HG02678 (cell line): ENCODE measurements at regions not wholly inside any gene's neighbourhood (a gene's known extent, or its start where the extent isn't known, plus 50 kb on each side); places are given as distances from the start of the nearest gene placed in this dataset.
A peak's percentile ranks its signal among the peaks of the same experiment; 100 is the strongest.
"Not testable (repeated sequence)": the region's sequence is repeated elsewhere in the genome, so short reads cannot be mapped to it uniquely, and the experiment has no call there.

ENCODE experiments used
- ATAC-seq: cut with Tn5 transposase; IDR thresholded peaks from one replicate; pipeline ENCODE4 v1.9.1; 2021; ENCODE audit warnings: mild to moderate bottlenecking, moderate library complexity; ENCODE audit not compliant: unreplicated experiment

DNA sequence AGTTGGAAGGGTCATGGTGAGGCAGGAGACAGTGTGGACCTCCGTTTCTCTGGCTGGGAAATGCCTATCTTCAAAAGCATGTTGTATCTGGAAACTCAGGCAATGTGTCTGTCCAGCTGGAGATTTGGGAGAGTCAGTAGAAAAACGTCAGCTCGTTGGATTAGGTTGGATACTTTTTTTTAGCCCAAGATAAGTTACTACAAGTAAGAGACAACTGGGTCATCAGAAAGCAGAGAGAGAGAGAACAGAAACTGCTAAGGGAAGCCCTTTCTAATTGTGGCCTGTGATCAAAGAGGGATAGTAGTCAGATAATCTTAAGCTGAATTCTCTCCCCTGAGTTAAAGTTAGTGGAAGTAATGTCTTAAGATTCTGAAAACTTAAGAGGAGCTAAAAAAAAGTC is 78.9 kb upstream of the ZNF280D start:
- no peak for ATAC-seq

DNA sequence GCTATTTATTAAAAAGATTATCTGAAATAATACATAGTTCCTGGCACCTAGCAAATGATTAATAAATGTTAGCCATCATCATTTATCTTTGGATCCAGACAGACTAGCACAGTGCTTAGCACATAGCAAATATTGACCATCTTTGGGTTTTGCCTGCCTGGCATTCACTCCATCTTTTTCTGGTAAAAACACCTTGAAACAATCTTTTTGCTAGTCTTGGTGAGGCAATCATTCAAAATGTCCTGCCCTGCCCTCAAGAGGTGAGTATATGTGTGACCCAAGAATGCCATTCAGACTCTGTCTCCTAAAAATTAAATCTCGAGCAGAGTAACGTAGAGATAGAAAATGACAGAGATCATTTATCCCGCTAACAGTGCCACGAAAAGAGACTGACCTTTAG is 78.3 kb upstream of the ZNF280D start:
- no peak for ATAC-seq

DNA sequence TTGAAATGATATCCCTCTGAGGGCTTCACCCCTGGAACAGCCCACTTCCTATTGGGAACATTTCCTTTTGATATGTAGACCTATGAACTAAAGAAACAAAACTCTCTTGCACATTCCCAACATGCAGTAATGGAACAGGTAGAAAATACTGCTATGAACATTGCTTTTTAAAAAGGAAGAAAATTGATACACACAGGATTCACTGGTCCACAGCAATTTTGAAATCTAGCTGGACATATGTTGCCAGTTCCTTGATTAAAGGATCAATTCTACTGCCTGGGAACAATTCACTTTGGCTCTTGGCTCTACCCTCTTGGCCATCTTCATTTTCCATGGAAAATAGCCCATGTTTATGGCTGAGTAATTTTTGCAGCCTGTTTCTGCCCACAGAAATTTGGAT is 74.9 kb upstream of the ZNF280D start:
- ATAC-seq = no peak

DNA sequence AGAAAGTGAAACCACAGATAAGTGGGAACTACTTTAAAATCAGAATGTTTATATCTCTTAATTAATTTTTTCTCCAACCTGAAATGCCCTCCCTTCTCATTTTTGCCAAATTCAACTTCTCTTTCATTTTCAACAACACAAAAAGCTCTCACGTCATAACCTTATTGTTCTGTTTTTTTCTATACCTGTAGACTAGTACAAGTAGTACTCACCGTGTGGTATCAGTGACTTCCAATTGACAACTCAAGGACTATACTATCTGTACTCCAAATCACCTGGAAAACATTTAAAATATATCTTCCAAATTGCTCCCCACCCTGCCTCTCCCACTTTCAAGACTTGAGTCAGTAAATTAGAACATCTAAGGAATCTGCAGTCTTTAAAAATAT is 72.8 kb upstream of the ZNF280D start:
- no peak for ATAC-seq

DNA sequence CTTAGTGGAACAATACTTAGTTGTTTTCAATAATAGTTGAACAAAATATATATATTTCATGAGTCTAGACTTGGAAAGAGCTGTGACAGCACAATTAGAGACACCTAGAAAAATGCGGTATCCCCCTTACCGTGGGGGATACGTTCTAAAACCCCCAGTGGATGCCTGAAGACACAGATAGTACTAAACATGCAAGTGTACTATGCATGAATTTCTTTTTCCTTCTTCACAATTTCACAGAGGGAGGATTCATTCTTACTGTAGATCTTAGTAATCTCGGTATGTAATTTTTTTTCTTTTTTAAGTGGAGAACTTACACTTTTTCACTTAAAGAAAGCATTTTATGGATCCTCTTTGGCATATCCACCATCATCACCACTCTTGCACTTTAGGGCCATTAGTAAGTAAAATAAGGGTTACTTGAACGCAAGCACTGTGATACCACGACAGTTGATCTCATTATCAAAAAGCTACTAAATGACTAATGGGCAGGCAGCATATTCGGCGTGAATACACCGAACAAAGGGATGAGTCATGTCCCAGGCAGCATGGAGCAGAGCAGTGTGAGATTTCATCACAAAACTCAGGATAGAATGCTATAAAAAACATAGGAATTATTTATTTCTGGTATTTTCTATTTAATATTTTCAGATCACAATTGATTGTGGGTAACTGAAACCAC is 72.3 kb upstream of the ZNF280D start:
- no peak for ATAC-seq

DNA sequence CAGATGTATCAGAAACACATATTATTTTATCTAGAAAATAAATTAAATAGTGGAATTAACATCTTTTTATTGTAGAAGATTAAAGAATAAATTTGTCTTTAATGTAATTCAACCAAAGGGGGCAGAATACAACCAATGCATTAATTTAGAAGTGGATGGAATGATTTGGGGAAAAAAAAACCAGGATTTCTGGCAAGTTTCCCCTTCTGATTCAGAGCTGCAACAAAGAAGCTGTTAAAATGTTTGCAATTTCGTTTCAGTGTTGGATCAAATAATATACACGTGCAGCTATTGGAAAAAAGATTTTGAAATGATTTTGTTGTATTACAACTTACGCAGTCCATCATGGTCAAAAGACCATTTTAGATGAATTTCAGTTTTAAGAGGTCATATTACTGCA is 71.6 kb upstream of the ZNF280D start:
- ATAC-seq = no peak

DNA sequence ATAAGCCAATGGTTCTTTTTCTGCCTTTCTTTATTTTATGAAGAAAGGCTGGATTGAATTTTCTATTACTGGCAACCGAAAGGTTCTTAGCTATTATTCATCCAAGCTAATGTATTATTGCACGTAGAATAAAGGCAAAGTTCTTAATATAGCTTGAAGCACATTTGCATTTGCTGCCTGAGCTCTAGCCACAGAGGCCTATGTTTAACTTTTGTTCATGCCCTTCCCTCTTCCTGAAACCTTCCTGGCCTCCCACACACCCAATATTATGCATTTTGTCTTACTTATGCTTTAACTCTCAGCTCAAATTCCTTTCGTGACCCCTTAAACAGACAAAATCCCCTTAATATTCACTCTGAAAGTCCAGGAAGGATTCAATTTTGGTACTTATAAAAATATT is 71.0 kb upstream of the ZNF280D start:
- no peak for ATAC-seq

DNA sequence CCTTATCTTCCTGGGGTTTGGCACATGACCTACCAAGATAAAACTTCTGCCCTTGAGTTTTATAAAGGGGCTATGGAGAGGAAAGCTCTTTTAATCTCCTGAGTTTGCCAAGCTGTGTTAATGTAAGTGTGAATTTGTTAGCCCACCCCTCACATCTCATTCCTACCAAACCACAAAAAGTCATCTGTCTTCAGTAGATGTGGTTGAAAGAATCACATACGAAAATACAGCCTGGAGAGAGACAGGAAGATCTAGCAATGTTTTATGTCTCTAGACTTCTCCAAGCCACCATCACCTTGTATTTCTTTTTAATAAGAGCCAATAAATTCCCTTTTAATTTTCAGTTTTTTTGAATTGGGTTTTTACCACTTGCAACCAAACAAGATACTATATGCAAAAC is 68.9 kb upstream of the ZNF280D start:
- no peak for ATAC-seq

DNA sequence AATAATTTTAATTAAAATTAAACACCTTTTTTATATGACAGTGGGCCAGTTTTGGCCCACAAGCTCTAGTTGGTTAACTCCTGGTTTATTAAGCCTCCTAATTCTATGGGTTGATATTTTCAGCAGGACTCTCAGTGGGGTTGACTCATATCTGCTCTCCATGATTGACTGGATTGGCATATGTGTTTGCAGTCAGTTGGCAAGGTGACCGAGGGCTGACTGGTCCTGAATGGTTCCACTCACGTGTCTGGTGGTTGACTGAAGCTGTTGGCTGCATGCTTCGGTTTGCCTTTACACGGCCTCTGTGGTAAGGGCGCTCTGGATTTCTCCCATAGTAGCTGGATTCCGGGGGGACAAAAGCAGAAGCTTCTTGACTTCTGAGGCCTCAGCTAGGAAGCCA is 65.3 kb upstream of the ZNF280D start:
- peak; percentile 52 for ATAC-seq

DNA sequence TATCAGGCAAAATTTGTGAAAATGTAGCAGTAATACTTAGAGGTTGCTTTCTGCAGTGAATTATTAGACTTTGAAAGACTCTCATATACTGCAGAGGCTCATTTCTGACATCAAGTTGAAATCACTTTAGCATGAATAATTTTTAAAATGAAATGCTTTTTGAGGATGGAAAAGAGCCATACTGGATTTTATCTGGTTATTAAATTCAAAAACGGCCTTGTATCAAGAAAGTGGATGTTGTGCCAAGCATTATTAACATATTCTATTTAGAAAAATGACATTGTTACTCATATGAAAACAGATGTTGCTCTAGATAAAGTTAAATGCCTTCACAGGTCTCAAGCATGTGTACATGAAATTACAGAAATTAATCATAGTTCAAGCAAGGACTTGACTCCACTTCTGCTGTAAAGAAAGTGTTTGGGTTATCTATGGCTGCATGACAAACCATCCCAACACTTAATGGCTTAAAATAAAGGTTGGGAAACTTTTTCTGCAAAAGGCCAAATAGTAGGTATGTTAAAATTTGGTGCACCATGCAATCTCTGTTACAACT is 64.5 kb upstream of the ZNF280D start:
- no peak for ATAC-seq

DNA sequence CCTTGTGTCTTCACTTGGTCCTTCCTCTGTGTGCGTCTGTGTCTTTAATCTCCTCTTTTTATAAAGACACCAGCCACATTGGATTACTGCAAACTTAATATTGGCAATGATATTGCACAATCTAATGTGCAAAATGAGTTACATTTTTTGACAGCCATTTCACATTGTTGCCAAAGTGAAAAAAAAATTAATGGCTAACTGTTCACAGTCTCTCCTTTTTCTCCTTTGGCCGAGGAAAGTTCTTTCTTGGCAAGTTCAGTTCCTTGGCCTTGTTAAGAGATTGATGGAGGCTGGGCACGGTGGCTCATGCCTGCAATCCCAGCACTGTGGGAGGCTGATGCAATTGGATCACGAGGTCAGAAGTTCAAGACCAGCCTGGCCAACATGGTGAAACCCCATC is 62.2 kb upstream of the ZNF280D start:
- no peak for ATAC-seq

DNA sequence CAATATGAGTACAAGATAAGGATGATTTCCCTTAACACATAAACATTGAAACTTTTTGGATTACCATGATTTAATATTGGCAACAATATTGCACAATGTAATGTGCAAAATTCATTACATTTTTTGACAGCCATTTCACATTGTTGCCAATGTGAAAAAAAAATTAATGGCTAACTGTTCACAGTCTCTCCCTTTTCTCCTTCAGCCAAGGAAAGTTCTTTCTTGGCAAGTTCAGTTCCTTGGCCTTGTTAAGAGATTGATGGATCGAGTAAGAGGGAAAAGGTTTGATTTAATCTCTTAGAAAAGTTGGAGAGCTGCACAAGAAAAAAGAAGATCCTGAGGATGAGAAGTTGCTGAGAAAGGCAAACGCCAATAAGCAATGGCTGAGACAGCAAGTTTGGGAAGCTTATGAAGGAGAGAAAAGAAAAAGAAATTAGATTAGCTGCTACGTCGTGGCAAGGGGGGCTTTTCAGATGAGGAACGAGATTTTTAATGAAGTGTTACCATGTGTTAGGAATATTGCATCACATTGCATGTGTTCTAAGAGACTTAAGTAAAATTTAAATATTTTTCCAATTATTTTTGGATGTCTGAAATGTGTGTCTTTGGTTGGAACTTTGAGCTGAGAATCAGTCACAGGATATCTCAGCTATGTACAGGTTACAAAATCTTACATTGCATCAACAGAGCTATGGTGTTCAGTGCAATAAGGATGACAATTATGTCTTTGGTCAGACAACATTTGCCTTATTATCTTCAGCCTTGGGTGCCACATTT is 61.4 kb upstream of the ZNF280D start:
- no peak for ATAC-seq

DNA sequence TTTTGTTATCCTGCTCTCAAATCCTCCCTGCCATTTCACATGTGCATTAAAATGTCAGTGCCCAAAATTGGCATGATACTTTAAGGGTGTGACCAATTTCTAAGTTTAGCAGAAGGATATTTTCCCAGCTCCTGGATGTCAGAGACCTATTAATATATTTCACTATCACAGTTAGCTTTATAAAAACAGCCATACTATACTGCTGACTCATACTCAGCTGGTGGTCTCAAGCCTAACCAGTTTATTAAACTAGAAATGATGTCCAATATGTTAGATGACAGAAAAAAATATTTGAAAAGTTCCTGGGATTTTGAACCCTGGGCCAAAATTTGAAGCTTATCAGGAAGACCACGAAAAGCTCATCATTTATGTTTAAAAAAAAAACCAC is 60.9 kb upstream of the ZNF280D start:
- ATAC-seq = no peak

DNA sequence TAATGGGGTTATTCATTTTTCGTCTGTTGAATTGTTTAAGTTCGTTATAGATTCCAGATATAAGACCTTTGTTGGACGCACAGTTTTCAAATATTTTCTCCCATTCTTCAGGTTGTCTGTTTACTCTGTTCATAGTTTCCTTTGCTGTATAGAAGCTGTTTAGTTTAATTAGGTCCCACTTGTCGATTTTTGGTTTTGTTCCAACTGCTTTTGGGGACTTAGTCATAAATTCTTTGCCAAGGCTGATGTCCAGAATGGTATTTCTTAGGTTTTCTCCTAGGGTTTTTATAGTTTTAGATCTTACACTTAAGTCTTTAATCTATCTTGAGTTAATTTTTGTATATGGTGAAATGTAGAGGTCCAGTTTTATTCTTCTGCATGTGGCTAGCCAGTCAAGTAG is 58.9 kb upstream of the ZNF280D start:
- ATAC-seq = no peak

DNA sequence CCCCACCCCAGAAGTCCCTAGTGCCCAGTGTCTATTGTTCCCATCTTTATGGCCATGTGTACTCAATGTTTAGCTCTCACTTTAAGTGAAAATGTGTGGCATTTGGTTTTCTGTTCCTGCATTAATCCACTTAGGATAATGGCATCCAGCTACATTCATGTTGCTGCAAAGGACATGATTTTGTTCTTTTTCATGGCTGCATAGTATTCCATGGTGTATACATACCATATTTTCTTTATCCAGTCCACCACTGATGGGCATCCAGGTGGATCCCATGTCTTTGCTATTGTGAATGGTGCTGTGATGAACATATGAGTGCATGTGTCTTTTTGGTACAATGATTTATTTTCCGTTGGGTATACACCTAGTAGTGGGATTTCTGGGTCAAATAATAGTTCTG is 58.2 kb upstream of the ZNF280D start:
- not testable (repeated sequence) for ATAC-seq

DNA sequence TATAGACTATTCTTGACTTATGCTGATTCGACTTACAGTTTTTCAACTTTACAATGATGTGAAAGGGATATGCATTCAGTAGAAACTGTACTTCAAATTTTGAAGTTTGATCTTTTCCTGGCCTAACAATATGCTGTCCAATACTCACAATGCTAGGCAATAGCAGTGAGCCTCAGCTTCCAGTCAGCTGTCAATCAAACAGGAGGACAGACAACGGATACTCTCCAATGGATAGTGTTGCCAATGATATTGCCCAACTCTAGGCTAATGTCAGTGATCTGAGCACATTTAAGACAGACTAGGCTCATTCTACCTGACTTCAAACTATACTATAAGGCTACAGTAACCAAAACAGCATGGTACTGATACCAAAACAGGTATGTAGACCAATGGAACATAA is 55.0 kb upstream of the ZNF280D start:
- ATAC-seq = no peak

DNA sequence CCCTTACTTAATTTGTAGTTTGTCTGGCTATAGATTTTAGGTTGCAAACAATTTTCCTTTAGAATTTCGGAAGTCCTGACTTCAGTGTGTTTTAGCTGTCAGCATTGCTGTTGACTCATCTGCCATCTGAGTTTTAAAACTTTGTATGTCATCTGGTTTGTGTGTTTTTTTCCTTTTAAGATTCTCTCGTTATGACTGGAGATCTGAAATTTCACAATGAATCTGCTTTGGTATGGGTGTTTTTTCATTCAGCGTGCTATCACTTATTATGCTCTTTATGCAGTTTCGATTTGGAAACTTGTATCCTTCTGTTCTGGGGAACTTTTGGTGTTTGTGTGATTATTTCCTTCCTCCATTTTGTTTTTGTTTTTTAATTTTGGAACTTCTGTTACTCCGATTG is 53.7 kb upstream of the ZNF280D start:
- peak; percentile 42 for ATAC-seq

DNA sequence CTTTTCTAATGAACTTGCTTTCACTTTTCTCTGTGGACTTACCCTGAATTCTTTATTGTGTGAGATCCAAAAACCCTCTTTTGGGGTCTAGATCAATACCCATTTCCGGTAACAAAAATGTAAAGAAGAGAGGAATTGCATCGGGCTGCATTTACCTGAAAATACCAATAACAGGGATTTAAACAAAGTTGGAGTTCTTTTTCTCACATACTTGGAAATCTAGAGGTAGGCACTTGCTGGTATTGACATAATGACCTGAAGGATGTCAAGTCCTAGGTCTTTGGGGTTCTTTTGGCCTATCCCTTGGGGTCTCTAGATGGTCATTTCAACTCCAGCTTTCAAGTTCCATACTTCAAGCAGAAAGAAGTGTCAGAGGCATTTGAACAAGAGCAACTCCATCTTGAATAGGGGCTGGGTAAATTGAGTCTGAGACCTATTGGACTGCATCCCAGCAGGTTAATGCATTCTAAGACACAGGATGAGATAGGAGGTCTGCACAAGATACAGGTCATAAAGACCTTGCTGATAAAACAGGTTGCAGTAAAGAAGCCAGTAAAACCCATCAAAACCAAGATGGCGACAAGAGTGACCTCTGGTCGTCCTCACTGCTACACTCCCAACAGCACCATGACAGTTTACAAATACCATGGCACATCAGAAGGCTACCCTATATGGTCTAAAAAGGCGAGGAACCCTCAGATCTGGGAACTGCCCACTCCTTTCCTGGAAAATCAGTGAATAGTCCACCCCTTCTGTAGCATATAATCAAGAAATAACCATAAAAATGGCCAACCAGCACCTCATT is 50.8 kb upstream of the ZNF280D start:
- ATAC-seq = no peak

DNA sequence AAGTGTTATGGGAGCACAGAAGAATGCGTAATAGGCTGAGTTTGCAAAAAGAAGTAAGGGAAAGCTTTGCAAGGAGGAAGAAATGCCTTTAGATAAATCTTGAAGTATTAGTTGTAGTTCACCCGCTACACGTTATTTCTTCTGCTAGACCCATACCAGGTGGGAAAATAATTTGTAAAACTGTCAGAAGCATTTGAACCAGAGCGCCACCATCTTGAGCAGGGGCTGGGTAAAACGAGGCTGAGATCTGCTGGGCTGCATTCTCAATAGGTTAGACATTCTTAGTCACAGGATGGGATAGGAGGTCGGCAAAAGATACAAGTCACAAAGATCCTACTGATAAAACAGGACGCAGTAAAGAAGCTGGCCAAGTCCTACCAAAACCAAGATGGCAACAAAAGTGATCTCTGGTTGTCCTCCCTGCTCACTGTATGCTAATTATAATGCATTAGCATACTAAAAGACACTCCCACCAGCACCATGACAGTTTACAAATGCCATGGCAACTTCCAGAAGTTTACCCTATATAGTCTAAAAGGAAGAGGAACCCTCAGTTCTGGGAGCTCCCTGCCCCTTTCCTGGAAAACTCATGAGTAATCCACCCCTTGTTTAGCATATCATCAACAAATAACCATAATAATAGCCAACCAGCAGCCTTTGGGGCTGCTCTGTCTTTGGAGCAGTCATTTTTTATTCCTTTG is 50.0 kb upstream of the ZNF280D start:
- ATAC-seq = no peak
